Heart right ventricle (tissue), 16 donors: ENCODE measurements at regions not wholly inside any gene's neighbourhood (a gene's known extent, or its start where the extent isn't known, plus 50 kb on each side); places are given as distances from the start of the nearest gene placed in this dataset.
A peak's percentile ranks its signal among the peaks of the same experiment; 100 is the strongest.

Experiments used
- ATAC-seq, 8 donors: fragments of 200-7000 bp; cut with Tn5 transposase; one replicate each; pipeline ENCODE4 v1.9.1; 2020; ENCODE audit warnings: mild to moderate bottlenecking in 8 of 8, moderate library complexity in 8 of 8, moderate number of reproducible peaks in 1 of 8
- DNase-seq, 2 donors: peaks; one replicate each; pipeline ENCODE4 v3.0.0-alpha.2; 2020
- H3K27ac ChIP-seq, 10 donors: fragments of 200-600 bp; sonication (generic) in 2 of 10; one replicate each; pipeline versions ENCODE4 v1.5.0 to v1.8.0; 2020 to 2022; ENCODE audit warnings: mild to moderate bottlenecking in 3 of 10
- H3K27me3 ChIP-seq, 7 donors: fragments of 200-600 bp; one replicate each; pipeline ENCODE4 v1.8.0; 2021 to 2022; ENCODE audit warnings: mild to moderate bottlenecking in 2 of 7
- H3K36me3 ChIP-seq, 9 donors: fragments of 200-600 bp; sonication (generic) in 1 of 9; one replicate each; pipeline versions ENCODE4 v1.5.0 to v1.8.0; 2020 to 2022; ENCODE audit warnings: mild to moderate bottlenecking in 2 of 9
- H3K4me1 ChIP-seq, 9 donors: fragments of 200-600 bp; sonication (generic) in 1 of 9; one replicate each; pipeline versions ENCODE4 v1.5.0 to v1.8.0; 2020 to 2022; ENCODE audit warnings: mild to moderate bottlenecking in 4 of 9
- H3K4me3 ChIP-seq, 10 donors: fragments of 200-600 bp; sonication (generic) in 2 of 10; one replicate each; pipeline versions ENCODE4 v1.5.0 to v1.8.0; 2020 to 2022; ENCODE audit warnings: mild to moderate bottlenecking in 7 of 10, moderate library complexity in 2 of 10
- H3K9me3 ChIP-seq, 11 donors: fragments of 200-600 bp in 10 of 11; sonication (generic) in 2 of 11; one replicate each; pipeline versions ENCODE4 v1.5.0 to v1.8.0; 2013 to 2022; ENCODE audit warnings: mild to moderate bottlenecking in 2 of 11, control low read depth in 1 of 11, moderate library complexity in 1 of 11
- CTCF ChIP-seq, 9 donors: fragments of 200-600 bp; sonication (generic) in 2 of 9; IDR thresholded peaks; one replicate each; pipeline versions ENCODE4 v1.5.0 to v1.8.0; 2021 to 2022; ENCODE audit warnings: antibody characterized with exemption in 9 of 9, mild to moderate bottlenecking in 5 of 9, moderate library complexity in 1 of 9
- WGBS, 2 donors: extraction: QIAGEN DNeasy Blood & Tissue Kit; methylation state at CpG; one replicate each; pipeline ENCODE4 v1.1.7; 2013; ENCODE audit warnings: inconsistent platforms in 1 of 2; 5-methylcytosine and 5-hydroxymethylcytosine counted together
- intact Hi-C, 10 donors: fragments of 100-400 bp; cut with DNase I; formaldehyde crosslinking; loops; one replicate each; pipeline versions ENCODE4 v1.11.1 to v1.14.2; 2022
- donor health status: Arrhythmogenic right ventricular cardiomyopathy.
- donor health status: ischemic (EF 13 %, LVEDD 7.1; RV severe dilation, severe dysfunction).
- donor health status: healthy with polysubstance abuse.
- donor health status: DM: no; HTN: yes; CAD: no.
- donor health status: DM: no; HTN: no; CAD: no.
- donor health status: ischemic (EF 25% LVEDD 6.9; RV normal size, moderate dysfunction).
- donor health status: ischemic (EF 25% LVEDD 5.7; RV mildly dilated, moderate dysfunction).
- donor health status: healthy.
- donor health status: DM: yes; HTN: yes; CAD: no.
- donor health status: Ischemic cardiomyopathy.
- donor health status: ischemic (EF 35%, LVEDD 5.7; RV mildly dilated, moderate dysfunction).
- donor health status: nonischemic (EF 11% LVEDD 7.7; RV severe dilation, severe dysfunction).
- donor health status: DM: yes; HTN: yes; CAD: no.
- donor health status: PGD.
- donor health status: ischemic (EF 29% LVEDD 5.4; RV normal size, mild dysfunction).
- donor health status: nonischemic (EF 23%, LVEDD 6.1; RV moderate dilation, normal function).

GRCh38 chr6:104617591-104617990, 242.1 kb downstream of the HACE1 start:
- ATAC-seq (no peak), DNase-seq (no peak)
- Histone ChIP-seq H3K36me3 (no peaks in the 10 kb centered on the region), H3K27me3 (no peaks in the 10 kb centered on the region), H3K27ac (no peak overlapping the region), H3K4me3 (no peak overlapping the region), H3K4me1 (no peaks in the 10 kb centered on the region), H3K9me3 (no peaks in the 10 kb centered on the region)
- intact Hi-C loops = no loop called here
- WGBS, 2 donors = 75 to 81% methylated on average over 4 of the region's 4 CpGs
- no peak for TF ChIP-seq CTCF (IDR thresholded peaks at IDR 0.05)

- H3K36me3 ChIP-seq = no peaks in the 10 kb centered on the region
- no peak overlapping the region for H3K27ac ChIP-seq
- intact Hi-C loops = no loop called here
- WGBS, 2 donors = 93 to 100% methylated on average over 1 of the region's 1 CpG
- H3K4me3 ChIP-seq = no peak overlapping the region
- no peak for DNase-seq
- peak in 4 of 8 donors; percentile 42 to 75 (median 52) for ATAC-seq
- no peaks in the 10 kb centered on the region for H3K9me3 ChIP-seq
- no peaks in the 10 kb centered on the region for H3K4me1 ChIP-seq
- H3K27me3 ChIP-seq = no peaks in the 10 kb centered on the region
- no peak for TF ChIP-seq CTCF (IDR thresholded peaks at IDR 0.05)
These were observed 245.3 kb downstream of the HACE1 start for GRCh38 chr6:104614394-104614793.

DNA sequence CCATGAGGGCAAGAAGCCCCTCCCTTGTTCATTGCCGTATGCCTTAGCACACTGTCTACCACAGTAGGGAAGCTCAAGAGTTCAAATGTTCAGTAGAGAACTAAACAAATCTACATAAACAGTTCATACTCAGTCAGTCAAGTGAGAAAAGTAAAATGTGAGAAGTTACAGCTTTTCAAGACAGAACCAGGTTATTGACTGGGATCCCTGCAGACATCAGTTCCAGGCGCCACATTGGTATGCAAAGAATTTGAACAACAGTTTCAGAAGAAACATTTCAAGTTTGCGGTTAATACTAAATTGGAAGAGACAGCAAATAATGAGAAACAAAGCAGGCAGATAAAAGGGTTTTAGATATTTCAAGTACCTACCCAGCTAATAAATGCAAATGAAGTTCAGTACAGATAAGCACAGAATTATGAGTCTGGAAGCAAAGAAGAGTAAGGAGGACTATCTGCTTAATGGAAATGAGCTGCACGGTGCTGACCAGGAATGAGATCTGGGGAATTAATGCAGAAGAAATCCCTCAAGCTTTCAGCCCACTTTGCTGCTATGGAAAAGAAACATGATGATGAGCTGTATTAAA, 246.2 kb downstream of the HACE1 start:
- Histone ChIP-seq H3K4me3 (no peak overlapping the region), H3K4me1 (no peaks in the 10 kb centered on the region), H3K9me3 (no peaks in the 10 kb centered on the region), H3K36me3 (no peaks in the 10 kb centered on the region), H3K27ac (no peak overlapping the region), H3K27me3 (no peaks in the 10 kb centered on the region)
- no peak for TF ChIP-seq CTCF (IDR thresholded peaks at IDR 0.05)
- ATAC-seq (no peak), DNase-seq (no peak)
- intact Hi-C loops = no loop called here
- WGBS, 2 donors = 63 to 64% methylated on average over 4 of the region's 4 CpGs

DNA sequence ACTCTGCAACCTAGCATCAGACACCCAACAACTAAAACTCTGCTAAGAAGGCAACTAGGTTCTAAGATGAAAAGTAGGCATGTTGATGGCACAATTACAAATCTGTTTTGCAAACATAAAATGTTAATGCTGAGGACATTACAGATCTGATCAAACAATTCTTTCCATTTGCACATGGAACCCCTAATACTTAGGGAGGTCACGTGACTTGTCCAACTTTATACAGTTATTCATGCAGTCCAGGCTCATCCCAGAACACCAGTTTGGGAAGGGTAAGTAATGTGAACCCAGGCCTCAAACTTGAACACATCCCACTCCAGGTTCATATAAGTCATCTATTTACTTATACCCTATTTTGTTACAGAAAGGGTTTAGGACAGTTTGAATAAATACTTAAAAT, 247.2 kb downstream of the HACE1 start:
- Histone ChIP-seq H3K4me1 (no peaks in the 10 kb centered on the region), H3K4me3 (no peak overlapping the region), H3K27me3 (no peaks in the 10 kb centered on the region), H3K36me3 (no peaks in the 10 kb centered on the region), H3K9me3 (no peaks in the 10 kb centered on the region), H3K27ac (no peak overlapping the region)
- intact Hi-C loops = no loop called here
- no peak for TF ChIP-seq CTCF (IDR thresholded peaks at IDR 0.05)
- ATAC-seq (no peak), DNase-seq (no peak)
- WGBS, 2 donors = 94 to 98% methylated on average over 1 of the region's 1 CpG
